ENCODE measurements at regions not wholly inside any gene's neighbourhood (a gene's known extent, or its start where the extent isn't known, plus 50 kb on each side); places are given as distances from the start of the nearest gene placed in this dataset.

DNA sequence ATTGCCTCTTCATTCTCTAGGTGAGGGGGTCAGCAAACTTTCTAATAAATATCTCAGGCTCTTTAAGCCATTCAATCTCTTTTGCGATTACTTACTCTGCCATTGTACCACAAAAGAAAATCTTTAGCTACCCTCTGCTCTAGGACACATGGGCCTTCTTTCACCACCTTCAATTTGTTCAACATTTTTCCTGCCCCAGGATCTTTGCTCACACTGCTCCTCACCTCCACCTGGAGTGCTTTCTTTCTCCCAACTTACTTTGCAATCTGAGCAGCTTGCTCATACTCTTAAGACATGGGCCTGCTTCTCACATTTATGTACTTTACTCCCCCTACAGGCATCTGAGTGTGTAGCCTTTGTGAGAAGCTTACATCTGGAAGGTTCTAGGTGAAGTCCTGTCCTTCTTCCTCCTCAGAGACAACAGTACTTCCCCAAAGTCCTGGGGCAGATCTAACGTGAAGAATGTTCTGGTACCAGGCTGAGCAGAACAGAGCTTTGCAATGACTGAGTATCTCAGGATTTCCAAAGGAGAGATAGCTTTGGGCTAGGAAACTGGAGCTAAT lies 55.0 kb upstream of the PRDM5 start:
- DNase-seq: peak; percentile 20 to 31

DNA sequence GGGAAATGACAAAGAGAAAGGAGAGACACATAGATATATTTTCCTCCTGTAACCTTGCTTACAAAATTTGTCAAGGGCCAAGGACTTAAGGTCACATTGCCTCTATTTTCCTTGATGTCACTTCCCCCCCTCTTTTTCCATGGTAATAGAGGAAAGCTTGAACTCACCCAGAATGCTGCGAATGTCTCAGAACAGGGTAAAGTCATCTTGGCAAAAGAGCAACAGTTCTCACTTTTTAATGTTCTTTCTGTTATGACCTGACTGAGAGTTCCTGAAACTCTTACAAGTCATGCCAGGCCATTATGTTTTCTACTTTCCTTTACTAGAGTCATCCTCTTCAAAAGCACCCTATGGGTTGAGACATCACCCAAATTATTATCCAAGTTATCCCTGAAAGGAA lies 50.7 kb upstream of the PRDM5 start:
- DNase-seq: no peak
